ENCODE measurements at regions not wholly inside any gene's neighbourhood (a gene's known extent, or its start where the extent isn't known, plus 50 kb on each side); places are given as distances from the start of the nearest gene placed in this dataset.

- no peak overlapping the region for H3K4me3 ChIP-seq (ENCODE audit: low read depth, low read length)
- TF ChIP-seq CTCF (conservative IDR thresholded peaks at IDR 0.05; ENCODE audit: low read depth, low read length), result no peak
- no peak for DNase-seq (ENCODE audit: low read depth)
Measured at GRCh38 chr2:101609433-101609832, 88.1 kb upstream of the MAP4K4 start.

GRCh38 chr2:101608408-101609310 is 88.8 kb upstream of the MAP4K4 start:
- H3K4me3 ChIP-seq (ENCODE audit: low read depth, low read length), result no peak overlapping the region
- no peak for DNase-seq (ENCODE audit: low read depth)
- no peak for TF ChIP-seq CTCF (conservative IDR thresholded peaks at IDR 0.05; ENCODE audit: low read depth, low read length)

GRCh38 chr2:101597347-101597944 is 100.1 kb upstream of the MAP4K4 start:
- H3K4me3 ChIP-seq (ENCODE audit: low read depth, low read length), result no peak overlapping the region

GRCh38 chr2:101596333-101596732 is 101.2 kb upstream of the MAP4K4 start:
- DNase-seq (ENCODE audit: low read depth), result peak; percentile 60
- no peak overlapping the region for H3K4me3 ChIP-seq (ENCODE audit: low read depth, low read length)
- TF ChIP-seq CTCF (conservative IDR thresholded peaks at IDR 0.05; ENCODE audit: low read depth, low read length), result no peak

More at GRCh38 chr2:101597347-101597944, 100.1 kb upstream of the MAP4K4 start:
- peak; percentile 88 for DNase-seq (ENCODE audit: low read depth)
- TF ChIP-seq CTCF (conservative IDR thresholded peaks at IDR 0.05; ENCODE audit: low read depth, low read length), result no peak

GRCh38 chr2:101587251-101587650 is 110.3 kb upstream of the MAP4K4 start:
- no peak for DNase-seq (ENCODE audit: low read depth)
- TF ChIP-seq CTCF (conservative IDR thresholded peaks at IDR 0.05; ENCODE audit: low read depth, low read length), result no peak
- no peak overlapping the region for H3K4me3 ChIP-seq (ENCODE audit: low read depth, low read length)

- H3K4me3 ChIP-seq (ENCODE audit: low read depth, low read length), result no peak overlapping the region
- no peak for TF ChIP-seq CTCF (conservative IDR thresholded peaks at IDR 0.05; ENCODE audit: low read depth, low read length)
- DNase-seq (ENCODE audit: low read depth), result no peak
Measured at GRCh38 chr2:101583861-101584260, 108.9 kb upstream of the RFX8 start.
